ENCODE measurements at regions not wholly inside any gene's neighbourhood (a gene's known extent, or its start where the extent isn't known, plus 50 kb on each side); places are given as distances from the start of the nearest gene placed in this dataset.
A peak's percentile ranks its signal among the peaks of the same experiment; 100 is the strongest.

GRCh38 chr11:19327280-19327679 is 86.5 kb upstream of the E2F8 start:
- H3K27ac ChIP-seq (ENCODE audit: low read length), result no peak overlapping the region
- WGBS (ENCODE audit: insufficient coverage, insufficient read length), result no CpG with 5 or more reads among the region's 3 CpGs
- H3K4me1 ChIP-seq (ENCODE audit: control insufficient read depth, insufficient read depth, low read length), result no peaks in the 10 kb centered on the region
- no peaks in the 10 kb centered on the region for H3K27me3 ChIP-seq (ENCODE audit: control insufficient read depth, insufficient read depth, low read length)
- no peaks in the 10 kb centered on the region for H3K9me3 ChIP-seq (ENCODE audit: control insufficient read depth, insufficient read depth, low read length)
- no peak overlapping the region for H3K4me3 ChIP-seq (ENCODE audit: low read length)
- no peaks in the 10 kb centered on the region for H3K36me3 ChIP-seq (ENCODE audit: control insufficient read depth, insufficient read depth, low read length)
- DNase-seq (ENCODE audit: low read depth, low spot score), result no peak

- Histone ChIP-seq H3K36me3 (ENCODE audit: control insufficient read depth, insufficient read depth, low read length) (no peaks in the 10 kb centered on the region), H3K27me3 (ENCODE audit: control insufficient read depth, insufficient read depth, low read length) (no peaks in the 10 kb centered on the region), H3K4me3 (ENCODE audit: low read length) (no peak overlapping the region), H3K27ac (ENCODE audit: low read length) (no peak overlapping the region), H3K9me3 (ENCODE audit: control insufficient read depth, insufficient read depth, low read length) (no peaks in the 10 kb centered on the region), H3K4me1 (ENCODE audit: control insufficient read depth, insufficient read depth, low read length) (no peaks in the 10 kb centered on the region)
- no CpG with 5 or more reads among the region's 1 CpG for WGBS (ENCODE audit: insufficient coverage, insufficient read length)
- DNase-seq (ENCODE audit: low read depth, low spot score), result no peak
These were observed 85.8 kb upstream of the E2F8 start for GRCh38 chr11:19326499-19326898.

GRCh38 chr11:19323502-19323901 is 82.8 kb upstream of the E2F8 start:
- H3K4me1 ChIP-seq (ENCODE audit: control insufficient read depth, insufficient read depth, low read length), result no peaks in the 10 kb centered on the region
- no peaks in the 10 kb centered on the region for H3K36me3 ChIP-seq (ENCODE audit: control insufficient read depth, insufficient read depth, low read length)
- H3K27ac ChIP-seq (ENCODE audit: low read length), result no peak overlapping the region
- DNase-seq (ENCODE audit: low read depth, low spot score), result no peak
- H3K27me3 ChIP-seq (ENCODE audit: control insufficient read depth, insufficient read depth, low read length), result no peaks in the 10 kb centered on the region
- H3K9me3 ChIP-seq (ENCODE audit: control insufficient read depth, insufficient read depth, low read length), result no peaks in the 10 kb centered on the region
- H3K4me3 ChIP-seq (ENCODE audit: low read length), result no peak overlapping the region

GRCh38 chr11:19321351-19321750 is 80.6 kb upstream of the E2F8 start:
- no peak for DNase-seq (ENCODE audit: low read depth, low spot score)
- Histone ChIP-seq H3K27me3 (ENCODE audit: control insufficient read depth, insufficient read depth, low read length) (no peaks in the 10 kb centered on the region), H3K4me1 (ENCODE audit: control insufficient read depth, insufficient read depth, low read length) (no peaks in the 10 kb centered on the region), H3K9me3 (ENCODE audit: control insufficient read depth, insufficient read depth, low read length) (no peaks in the 10 kb centered on the region), H3K4me3 (ENCODE audit: low read length) (no peak overlapping the region), H3K36me3 (ENCODE audit: control insufficient read depth, insufficient read depth, low read length) (no peaks in the 10 kb centered on the region), H3K27ac (ENCODE audit: low read length) (no peak overlapping the region)
- no CpG with 5 or more reads among the region's 2 CpGs for whole genome bisulfite sequencing (ENCODE audit: insufficient coverage, insufficient read length)

GRCh38 chr11:19320827-19321226 is 80.1 kb upstream of the E2F8 start:
- H3K9me3 ChIP-seq (ENCODE audit: control insufficient read depth, insufficient read depth, low read length), result no peaks in the 10 kb centered on the region
- WGBS (ENCODE audit: insufficient coverage, insufficient read length), result no CpG with 5 or more reads among the region's 1 CpG
- no peaks in the 10 kb centered on the region for H3K4me1 ChIP-seq (ENCODE audit: control insufficient read depth, insufficient read depth, low read length)
- no peak for DNase-seq (ENCODE audit: low read depth, low spot score)
- no peak overlapping the region for H3K4me3 ChIP-seq (ENCODE audit: low read length)
- H3K27ac ChIP-seq (ENCODE audit: low read length), result no peak overlapping the region
- no peaks in the 10 kb centered on the region for H3K27me3 ChIP-seq (ENCODE audit: control insufficient read depth, insufficient read depth, low read length)
- no peaks in the 10 kb centered on the region for H3K36me3 ChIP-seq (ENCODE audit: control insufficient read depth, insufficient read depth, low read length)

- Histone ChIP-seq H3K4me3 (ENCODE audit: low read length) (no peak overlapping the region), H3K27me3 (ENCODE audit: control insufficient read depth, insufficient read depth, low read length) (no peaks in the 10 kb centered on the region), H3K27ac (ENCODE audit: low read length) (no peak overlapping the region), H3K36me3 (ENCODE audit: control insufficient read depth, insufficient read depth, low read length) (no peaks in the 10 kb centered on the region), H3K4me1 (ENCODE audit: control insufficient read depth, insufficient read depth, low read length) (peaks cover 2% of the 10 kb centered on the region; the same call in 1 of the 2 replicates), H3K9me3 (ENCODE audit: control insufficient read depth, insufficient read depth, low read length) (no peaks in the 10 kb centered on the region)
- DNase-seq (ENCODE audit: low read depth, low spot score), result no peak
- no CpG with 5 or more reads among the region's 7 CpGs for WGBS (ENCODE audit: insufficient coverage, insufficient read length)
These were observed 75.7 kb upstream of the E2F8 start for GRCh38 chr11:19316434-19316833.

- Histone ChIP-seq H3K9me3 (ENCODE audit: control insufficient read depth, insufficient read depth, low read length) (no peaks in the 10 kb centered on the region), H3K27ac (ENCODE audit: low read length) (no peak overlapping the region), H3K36me3 (ENCODE audit: control insufficient read depth, insufficient read depth, low read length) (no peaks in the 10 kb centered on the region), H3K4me1 (ENCODE audit: control insufficient read depth, insufficient read depth, low read length) (peaks cover 2% of the 10 kb centered on the region; the same call in 1 of the 2 replicates), H3K4me3 (ENCODE audit: low read length) (no peak overlapping the region), H3K27me3 (ENCODE audit: control insufficient read depth, insufficient read depth, low read length) (no peaks in the 10 kb centered on the region)
- DNase-seq (ENCODE audit: low read depth, low spot score), result no peak
- WGBS (ENCODE audit: insufficient coverage, insufficient read length), result no CpG with 5 or more reads among the region's 2 CpGs
These were observed 74.8 kb upstream of the E2F8 start for GRCh38 chr11:19315511-19315910.

GRCh38 chr11:19313140-19313539 is 72.4 kb upstream of the E2F8 start:
- no peak overlapping the region for H3K27ac ChIP-seq (ENCODE audit: low read length)
- H3K36me3 ChIP-seq (ENCODE audit: control insufficient read depth, insufficient read depth, low read length), result no peaks in the 10 kb centered on the region
- WGBS (ENCODE audit: insufficient coverage, insufficient read length), result no CpG with 5 or more reads among the region's 1 CpG
- no peaks in the 10 kb centered on the region for H3K9me3 ChIP-seq (ENCODE audit: control insufficient read depth, insufficient read depth, low read length)
- H3K4me3 ChIP-seq (ENCODE audit: low read length), result no peak overlapping the region
- DNase-seq (ENCODE audit: low read depth, low spot score), result no peak
- peaks cover 2% of the 10 kb centered on the region; the same call in 1 of the 2 replicates for H3K4me1 ChIP-seq (ENCODE audit: control insufficient read depth, insufficient read depth, low read length)
- H3K27me3 ChIP-seq (ENCODE audit: control insufficient read depth, insufficient read depth, low read length), result no peaks in the 10 kb centered on the region

GRCh38 chr11:19311308-19312030 is 70.7 kb upstream of the E2F8 start:
- DNase-seq (ENCODE audit: low read depth, low spot score), result peak; percentile 37
- no CpG with 5 or more reads among the region's 3 CpGs for WGBS (ENCODE audit: insufficient coverage, insufficient read length)

GRCh38 chr11:19307498-19307897 is 66.8 kb upstream of the E2F8 start:
- WGBS (ENCODE audit: insufficient coverage, insufficient read length), result no CpG with 5 or more reads among the region's 6 CpGs
- Histone ChIP-seq H3K36me3 (ENCODE audit: control insufficient read depth, insufficient read depth, low read length) (no peaks in the 10 kb centered on the region), H3K4me3 (ENCODE audit: low read length) (no peak overlapping the region), H3K9me3 (ENCODE audit: control insufficient read depth, insufficient read depth, low read length) (no peaks in the 10 kb centered on the region), H3K27ac (ENCODE audit: low read length) (no peak overlapping the region), H3K4me1 (ENCODE audit: control insufficient read depth, insufficient read depth, low read length) (peaks cover 2% of the 10 kb centered on the region; the same call in 1 of the 2 replicates), H3K27me3 (ENCODE audit: control insufficient read depth, insufficient read depth, low read length) (no peaks in the 10 kb centered on the region)
- DNase-seq (ENCODE audit: low read depth, low spot score), result no peak

More at GRCh38 chr11:19311308-19312030, 70.7 kb upstream of the E2F8 start:
- H3K27ac ChIP-seq (ENCODE audit: low read length), result no peak overlapping the region
- H3K4me3 ChIP-seq (ENCODE audit: low read length), result no peak overlapping the region
- no peaks in the 10 kb centered on the region for H3K9me3 ChIP-seq (ENCODE audit: control insufficient read depth, insufficient read depth, low read length)
- no peaks in the 10 kb centered on the region for H3K27me3 ChIP-seq (ENCODE audit: control insufficient read depth, insufficient read depth, low read length)
- H3K4me1 ChIP-seq (ENCODE audit: control insufficient read depth, insufficient read depth, low read length), result peaks cover 2% of the 10 kb centered on the region; the same call in 1 of the 2 replicates
- H3K36me3 ChIP-seq (ENCODE audit: control insufficient read depth, insufficient read depth, low read length), result no peaks in the 10 kb centered on the region

Data from iPS DF 6.9 (cell line).